HepG2 (cell line): ENCODE measurements at regions not wholly inside any gene's neighbourhood (a gene's known extent, or its start where the extent isn't known, plus 50 kb on each side); places are given as distances from the start of the nearest gene placed in this dataset.
A peak's percentile ranks its signal among the peaks of the same experiment; 100 is the strongest.

ENCODE experiments used
- ATAC-seq: fragments of 200-7000 bp; cut with Tn5 transposase; 3 replicates; pipeline ENCODE4 v1.9.1; 2020; ENCODE audit warnings: mild to moderate bottlenecking, moderate library complexity
- BruUV-seq: library from RNA; stranded (reverse); fragments of 400-500 nt; replicated peaks from 2 replicates; lab custom pipeline; 2021; lab: Mats Ljungman, UMichigan
- CTCF ChIA-PET: fragments of 300-600 bp; formaldehyde crosslinking; extraction: SDS; loops from one replicate; lab custom pipeline; 2021; ENCODE audit warnings: low total read pairs, inconsistent platforms, low intra/inter-chr PET ratio; lab: Yijun Ruan, JAX
- POLR2A ChIA-PET: fragments of 350-600 bp; sonication (Branson Sonifier 250); formaldehyde crosslinking; loops from one replicate; lab custom pipeline; 2020; ENCODE audit warnings: antibody characterized with exemption, inconsistent platforms; lab: Yijun Ruan, JAX
- DNase-seq: peaks from one replicate; pipeline ENCODE4 v3.0.0-alpha.2; 2015; ENCODE audit warnings: low spot score
- FAIRE-seq: peaks from 3 replicates; lab custom pipeline; 2011; peaks lifted over from hg19 to GRCh38; lab: Jason Lieb, UNC
- H2AFZ ChIP-seq: one replicate; pipeline ENCODE4 v1.6.1; 2011; ENCODE audit warnings: low read length, inconsistent platforms
- H3K27ac ChIP-seq: fragments of 300-600 bp; 3 replicates; pipeline ENCODE4 v1.8.0; 2011; ENCODE audit warnings: mixed run types, mild to moderate bottlenecking, mixed read lengths, low read length, inconsistent platforms; ENCODE audit not compliant: insufficient read depth; ENCODE audit errors: extremely low read length
- H3K27me3 ChIP-seq, 2 experiments: fragments of 200-600 bp in 1 of 2; 2 replicates in 1 of 2; 3 replicates in 1 of 2; pipeline versions ENCODE4 v1.6.0 to v1.8.0; 2011; ENCODE audit warnings: low read length in 2 of 2, mild to moderate bottlenecking in 2 of 2, moderate library complexity in 2 of 2, inconsistent platforms in 1 of 2; ENCODE audit not compliant: insufficient read depth in 2 of 2, control insufficient read depth in 1 of 2
- H3K36me3 ChIP-seq, 2 experiments: fragments of 200-600 bp in 1 of 2; replicated peaks in 1 of 2; 2 replicates in 1 of 2; 3 replicates in 1 of 2; pipeline versions ENCODE4 v1.5.1 to v1.8.0; 2011; ENCODE audit warnings: low read length in 2 of 2, inconsistent platforms in 1 of 2; ENCODE audit not compliant: insufficient read depth in 2 of 2, control insufficient read depth in 1 of 2
- H3K4me1 ChIP-seq: 2 replicates; pipeline ENCODE4 v1.5.1; 2012; ENCODE audit warnings: low read length, inconsistent platforms; ENCODE audit not compliant: insufficient read depth
- H3K4me2 ChIP-seq: 2 replicates; pipeline ENCODE4 v1.6.0; 2011; ENCODE audit warnings: low read depth, low read length, inconsistent platforms
- H3K4me3 ChIP-seq, 3 experiments: fragments of 200-600 bp in 1 of 3; sonication (generic), shearing (Covaris generic) in 1 of 3; replicated peaks in 1 of 3; 2 replicates each; pipeline ENCODE4 v1.5.1; 2011 to 2016; ENCODE audit warnings: low read length in 3 of 3, inconsistent platforms in 2 of 3, low read depth in 2 of 3, mild to moderate bottlenecking in 2 of 3, control low read depth in 1 of 3, mixed read lengths in 1 of 3; ENCODE audit not compliant: insufficient read depth in 1 of 3
- H3K79me2 ChIP-seq: one replicate; pipeline ENCODE4 v1.6.1; 2011; ENCODE audit warnings: low read length, inconsistent platforms; ENCODE audit not compliant: insufficient read depth
- H3K9ac ChIP-seq: 2 replicates; pipeline ENCODE4 v1.6.0; 2011; ENCODE audit warnings: mild to moderate bottlenecking, low read depth, low read length, inconsistent platforms; ENCODE audit not compliant: insufficient read depth
- H3K9me3 ChIP-seq: 2 replicates; pipeline ENCODE4 v1.5.1; 2012; ENCODE audit warnings: mild to moderate bottlenecking, low read length
- H4K20me1 ChIP-seq: 2 replicates; pipeline ENCODE4 v1.6.0; 2011; ENCODE audit warnings: inconsistent platforms, mild to moderate bottlenecking, low read length, moderate library complexity; ENCODE audit not compliant: insufficient read depth
- ATF7 ChIP-seq, 2 experiments: fragments of 450-650 bp in 1 of 2; sonication (generic) in 1 of 2; formaldehyde crosslinking in 1 of 2; IDR thresholded peaks; 2 replicates each; pipeline versions ENCODE4 v1.4.0 to v1.6.1; 2016 to 2020; ENCODE audit warnings: antibody characterized with exemption in 1 of 2, mild to moderate bottlenecking in 1 of 2, missing genetic modification reagents in 1 of 2
- CHCHD3 ChIP-seq: sonication (generic); formaldehyde crosslinking; IDR thresholded peaks from 2 replicates; pipeline ENCODE4 v1.8.0; 2022; ENCODE audit warnings: mild to moderate bottlenecking, missing genetic modification reagents, moderate library complexity
- CREB1 ChIP-seq, 2 experiments: fragments of 450-650 bp in 1 of 2; IDR thresholded peaks; 2 replicates each; pipeline ENCODE4 v1.6.1; 2016 to 2017; ENCODE audit warnings: control low read depth in 1 of 2, mild to moderate bottlenecking in 1 of 2, missing compliant biosample characterization in 1 of 2, missing genetic modification characterization in 1 of 2
- SETDB1 ChIP-seq: sonication (generic); formaldehyde crosslinking; IDR thresholded peaks from 2 replicates; pipeline ENCODE4 v1.5.1; 2020; ENCODE audit warnings: missing genetic modification reagents, mild to moderate bottlenecking, borderline replicate concordance
- SOX5 ChIP-seq: IDR thresholded peaks from 2 replicates; pipeline ENCODE4 v1.6.1; 2016; ENCODE audit warnings: borderline replicate concordance
- ZNF550 ChIP-seq: sonication (generic); formaldehyde crosslinking; IDR thresholded peaks from 2 replicates; pipeline ENCODE4 v1.4.0; 2020; ENCODE audit warnings: mild to moderate bottlenecking, missing genetic modification reagents, borderline replicate concordance
- WGBS: methylation state at CpG from one replicate; pipeline ENCODE4 v1.1.6; 2017; ENCODE audit warnings: low lambda C conversion rate; 5-methylcytosine and 5-hydroxymethylcytosine counted together
- in situ Hi-C: cut with HindIII; loops from 2 replicates; pipeline ENCODE4 v1.10.0; 2017; ENCODE audit warnings: low pct_unique_long_range_greater_than_20kb; ENCODE audit not compliant: extremely low pct_ligation_motif_present
- intact Hi-C: fragments of 100-400 bp; cut with micrococcal nuclease; formaldehyde crosslinking; loops from one replicate; pipeline ENCODE4 v1.10.0; 2022; ENCODE audit not compliant: unreplicated experiment
- TF ChIP-seq, protein P1 (sequence below): IDR thresholded peaks from 2 replicates; pipeline ENCODE4 v1.6.1; 2012; ENCODE audit warnings: low read length, improper control_type of control experiment
- TF ChIP-seq, protein P2 (sequence below): sonication (generic); formaldehyde crosslinking; IDR thresholded peaks from 2 replicates; pipeline ENCODE4 v1.5.1; 2020; ENCODE audit warnings: mild to moderate bottlenecking, missing genetic modification reagents
- TF ChIP-seq, protein P3 (sequence below): sonication (generic); formaldehyde crosslinking; IDR thresholded peaks from 2 replicates; pipeline ENCODE4 v1.5.0; 2020; ENCODE audit warnings: missing genetic modification reagents

DNA sequence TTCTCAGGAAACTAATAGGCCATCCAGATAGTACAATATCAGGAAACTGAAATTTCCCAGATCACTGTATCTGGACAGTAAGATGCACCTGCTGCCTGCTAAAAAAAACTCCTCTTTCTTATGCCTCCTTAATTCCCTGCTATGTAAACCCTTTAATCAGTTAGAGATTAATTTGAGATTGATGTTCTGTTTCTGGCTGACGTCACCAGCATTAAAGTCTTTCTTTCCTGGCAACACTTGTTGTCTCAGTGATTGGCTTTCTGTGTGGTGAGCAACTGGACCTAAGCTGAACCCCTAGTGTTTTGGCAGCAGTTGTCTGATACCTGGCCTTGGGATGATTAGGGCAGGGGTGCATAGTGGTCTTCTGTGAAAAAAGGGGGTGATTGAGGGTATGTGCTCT lies 175.8 kb downstream of the TENT4A start:
- H3K4me3 ChIP-seq = no peak overlapping the region
- no peaks in the 10 kb centered on the region for H4K20me1 ChIP-seq
- TF ChIP-seq ZNF550 (CRISPR knock-in tag) = no peak
- TF ChIP-seq CREB1 (IDR thresholded peaks at IDR 0.05) = peak; percentile 84
- no peak for TF ChIP-seq CREB1 (CRISPR knock-in tag; IDR thresholded peaks at IDR 0.05)
- peak; percentile 74 for TF ChIP-seq ATF7 (IDR thresholded peaks at IDR 0.05)
- TF ChIP-seq ATF7 (CRISPR knock-in tag; IDR thresholded peaks at IDR 0.05) = no peak
- TF ChIP-seq CHCHD3 = no peak
- TF ChIP-seq, protein P1, sequence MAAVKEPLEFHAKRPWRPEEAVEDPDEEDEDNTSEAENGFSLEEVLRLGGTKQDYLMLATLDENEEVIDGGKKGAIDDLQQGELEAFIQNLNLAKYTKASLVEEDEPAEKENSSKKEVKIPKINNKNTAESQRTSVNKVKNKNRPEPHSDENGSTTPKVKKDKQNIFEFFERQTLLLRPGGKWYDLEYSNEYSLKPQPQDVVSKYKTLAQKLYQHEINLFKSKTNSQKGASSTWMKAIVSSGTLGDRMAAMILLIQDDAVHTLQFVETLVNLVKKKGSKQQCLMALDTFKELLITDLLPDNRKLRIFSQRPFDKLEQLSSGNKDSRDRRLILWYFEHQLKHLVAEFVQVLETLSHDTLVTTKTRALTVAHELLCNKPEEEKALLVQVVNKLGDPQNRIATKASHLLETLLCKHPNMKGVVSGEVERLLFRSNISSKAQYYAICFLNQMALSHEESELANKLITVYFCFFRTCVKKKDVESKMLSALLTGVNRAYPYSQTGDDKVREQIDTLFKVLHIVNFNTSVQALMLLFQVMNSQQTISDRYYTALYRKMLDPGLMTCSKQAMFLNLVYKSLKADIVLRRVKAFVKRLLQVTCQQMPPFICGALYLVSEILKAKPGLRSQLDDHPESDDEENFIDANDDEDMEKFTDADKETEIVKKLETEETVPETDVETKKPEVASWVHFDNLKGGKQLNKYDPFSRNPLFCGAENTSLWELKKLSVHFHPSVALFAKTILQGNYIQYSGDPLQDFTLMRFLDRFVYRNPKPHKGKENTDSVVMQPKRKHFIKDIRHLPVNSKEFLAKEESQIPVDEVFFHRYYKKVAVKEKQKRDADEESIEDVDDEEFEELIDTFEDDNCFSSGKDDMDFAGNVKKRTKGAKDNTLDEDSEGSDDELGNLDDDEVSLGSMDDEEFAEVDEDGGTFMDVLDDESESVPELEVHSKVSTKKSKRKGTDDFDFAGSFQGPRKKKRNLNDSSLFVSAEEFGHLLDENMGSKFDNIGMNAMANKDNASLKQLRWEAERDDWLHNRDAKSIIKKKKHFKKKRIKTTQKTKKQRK = no peak
- TF ChIP-seq SETDB1 (CRISPR knock-in tag) = peak; percentile 77; the same call in 1 of the 2 replicates
- TF ChIP-seq, protein P2, sequence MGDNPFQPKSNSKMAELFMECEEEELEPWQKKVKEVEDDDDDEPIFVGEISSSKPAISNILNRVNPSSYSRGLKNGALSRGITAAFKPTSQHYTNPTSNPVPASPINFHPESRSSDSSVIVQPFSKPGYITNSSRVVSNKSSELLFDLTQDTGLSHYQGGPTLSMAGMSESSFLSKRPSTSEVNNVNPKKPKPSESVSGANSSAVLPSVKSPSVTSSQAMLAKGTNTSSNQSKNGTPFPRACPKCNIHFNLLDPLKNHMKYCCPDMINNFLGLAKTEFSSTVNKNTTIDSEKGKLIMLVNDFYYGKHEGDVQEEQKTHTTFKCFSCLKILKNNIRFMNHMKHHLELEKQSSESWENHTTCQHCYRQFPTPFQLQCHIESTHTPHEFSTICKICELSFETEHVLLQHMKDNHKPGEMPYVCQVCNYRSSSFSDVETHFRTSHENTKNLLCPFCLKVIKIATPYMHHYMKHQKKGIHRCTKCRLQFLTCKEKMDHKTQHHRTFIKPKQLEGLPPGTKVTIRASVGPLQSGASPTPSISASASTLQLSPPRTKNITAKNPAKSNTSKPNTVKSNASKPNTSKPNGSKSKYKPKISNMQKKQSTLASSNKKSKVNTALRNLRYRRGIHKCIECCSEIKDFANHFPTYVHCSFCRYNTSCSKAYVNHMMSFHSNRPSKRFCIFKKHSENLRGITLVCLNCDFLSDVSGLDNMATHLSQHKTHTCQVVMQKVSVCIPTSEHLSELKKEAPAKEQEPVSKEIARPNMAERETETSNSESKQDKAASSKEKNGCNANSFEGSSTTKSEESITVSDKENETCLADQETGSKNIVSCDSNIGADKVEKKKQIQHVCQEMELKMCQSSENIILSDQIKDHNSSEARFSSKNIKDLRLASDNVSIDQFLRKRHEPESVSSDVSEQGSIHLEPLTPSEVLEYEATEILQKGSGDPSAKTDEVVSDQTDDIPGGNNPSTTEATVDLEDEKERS (CRISPR knock-in tag) = 0 out of 2 replicates have a peak, but pooled peaks have one; percentile 51
- TF ChIP-seq SOX5 (CRISPR knock-in tag) = no peak
- TF ChIP-seq, protein P3, sequence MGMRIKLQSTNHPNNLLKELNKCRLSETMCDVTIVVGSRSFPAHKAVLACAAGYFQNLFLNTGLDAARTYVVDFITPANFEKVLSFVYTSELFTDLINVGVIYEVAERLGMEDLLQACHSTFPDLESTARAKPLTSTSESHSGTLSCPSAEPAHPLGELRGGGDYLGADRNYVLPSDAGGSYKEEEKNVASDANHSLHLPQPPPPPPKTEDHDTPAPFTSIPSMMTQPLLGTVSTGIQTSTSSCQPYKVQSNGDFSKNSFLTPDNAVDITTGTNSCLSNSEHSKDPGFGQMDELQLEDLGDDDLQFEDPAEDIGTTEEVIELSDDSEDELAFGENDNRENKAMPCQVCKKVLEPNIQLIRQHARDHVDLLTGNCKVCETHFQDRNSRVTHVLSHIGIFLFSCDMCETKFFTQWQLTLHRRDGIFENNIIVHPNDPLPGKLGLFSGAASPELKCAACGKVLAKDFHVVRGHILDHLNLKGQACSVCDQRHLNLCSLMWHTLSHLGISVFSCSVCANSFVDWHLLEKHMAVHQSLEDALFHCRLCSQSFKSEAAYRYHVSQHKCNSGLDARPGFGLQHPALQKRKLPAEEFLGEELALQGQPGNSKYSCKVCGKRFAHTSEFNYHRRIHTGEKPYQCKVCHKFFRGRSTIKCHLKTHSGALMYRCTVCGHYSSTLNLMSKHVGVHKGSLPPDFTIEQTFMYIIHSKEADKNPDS (CRISPR knock-in tag) = no peak
- H3K4me1 ChIP-seq = peaks cover 4% of the 10 kb centered on the region; the same call in 1 of the 2 replicates
- H3K27me3 ChIP-seq = peaks cover 0 to 10% of the 10 kb centered on the region in 2 experiments; a peak in 3 of 5 replicates
- H3K27ac ChIP-seq = no peak overlapping the region
- ATAC-seq (no peak), FAIRE-seq (no peak), DNase-seq (no peak)
- H3K4me2 ChIP-seq = no peak overlapping the region
- intact Hi-C loops = no loop called here
- ChIA-PET CTCF (no interaction called here), POLR2A (no interaction called here)
- WGBS = 5% methylated on average over 1 of the region's 1 CpG
- no peak overlapping the region for H3K9ac ChIP-seq
- H2AFZ ChIP-seq = no peak overlapping the region
- peaks cover 21% of the 10 kb centered on the region for H3K9me3 ChIP-seq
- in situ Hi-C loops = no loop called here
- no TSS peak for BruUV-seq
- no peaks in the 10 kb centered on the region for H3K79me2 ChIP-seq
- no peaks in the 10 kb centered on the region for H3K36me3 ChIP-seq
